KBM-7 (cell line): ENCODE measurements at regions not wholly inside any gene's neighbourhood (a gene's known extent, or its start where the extent isn't known, plus 50 kb on each side); places are given as distances from the start of the nearest gene placed in this dataset.

ENCODE experiments used
- DNase-seq: peaks from one replicate; pipeline ENCODE4 v3.0.0-alpha.2; 2015
- in situ Hi-C: fragments of 300-500 bp; cut with MboI; formaldehyde crosslinking; loops from 2 replicates; pipeline ENCODE4 v1.14.3; 2020; ENCODE audit warnings: low sequenced_read_pairs, low pct_unique_long_range_greater_than_20kb, mixed read lengths

GRCh38 chr5:98993512-98993911 lies 64.7 kb upstream of the CHD1 start:
- DNase-seq: no peak
- in situ Hi-C loops: no loop called here

DNA sequence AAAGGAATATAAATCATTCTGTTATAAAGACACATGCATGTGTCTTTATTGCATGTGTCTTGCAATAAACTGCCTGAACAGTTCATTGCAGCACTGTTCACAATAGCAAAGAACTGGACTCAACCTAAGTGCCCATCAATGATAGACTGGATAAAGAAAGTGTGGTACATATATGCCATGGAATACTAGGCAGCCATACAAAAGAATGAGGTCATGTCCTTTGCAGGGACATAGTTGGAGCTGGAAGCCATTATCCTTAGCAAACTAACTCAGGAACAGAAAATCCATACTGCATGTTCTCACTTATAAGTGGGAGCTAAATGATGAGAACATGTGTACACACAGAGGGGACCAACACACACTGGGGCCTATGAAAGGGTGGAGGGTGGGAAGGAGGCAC lies 63.7 kb upstream of the CHD1 start:
- in situ Hi-C loops: no loop called here
- no peak for DNase-seq

- in situ Hi-C loops: no loop called here
- DNase-seq: peak; percentile 96
These were observed 60.9 kb upstream of the CHD1 start for GRCh38 chr5:98989727-98990126.

DNA sequence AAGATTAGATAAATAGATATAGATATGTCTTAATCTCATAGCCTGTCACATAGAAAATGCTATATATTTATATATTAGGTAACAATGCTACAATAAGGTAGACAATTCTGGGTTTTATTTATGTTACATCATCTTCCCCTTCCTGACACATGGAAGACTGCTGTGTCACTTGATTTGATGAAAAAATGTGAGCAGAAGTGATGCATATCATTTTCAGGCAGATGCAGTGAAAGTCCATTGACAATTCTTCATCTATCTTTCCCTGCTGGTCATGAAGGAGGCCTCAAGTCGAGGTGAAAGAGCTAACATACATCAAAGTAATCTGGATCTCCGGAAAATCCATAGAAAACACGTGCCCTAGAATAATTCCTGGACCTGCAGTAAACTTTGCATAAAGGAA lies 57.8 kb upstream of the CHD1 start:
- no peak for DNase-seq
- in situ Hi-C loops: no loop called here

GRCh38 chr5:98982880-98983279 lies 54.1 kb upstream of the CHD1 start:
- in situ Hi-C loops: no loop called here

More at GRCh38 chr5:98982880-98983279, 54.1 kb upstream of the CHD1 start:
- no peak for DNase-seq
